HCT116 (cell line): ENCODE measurements at regions not wholly inside any gene's neighbourhood (a gene's known extent, or its start where the extent isn't known, plus 50 kb on each side); places are given as distances from the start of the nearest gene placed in this dataset.
"Not testable (repeated sequence)": the region's sequence is repeated elsewhere in the genome, so short reads cannot be mapped to it uniquely, and the experiment has no call there.

Experiments used
- CTCF ChIP-seq, 3 experiments: fragments of 200-600 bp in 1 of 3; sonication (generic) in 1 of 3; IDR thresholded peaks in 2 of 3; conservative IDR thresholded peaks in 1 of 3; 2 replicates each; pipeline ENCODE4 v1.5.1; 2012 to 2017; ENCODE audit warnings: low read depth in 2 of 3, low read length in 2 of 3, antibody characterized with exemption in 1 of 3, borderline replicate concordance in 1 of 3, control low read depth in 1 of 3, mild to moderate bottlenecking in 1 of 3, mixed read lengths in 1 of 3, mixed run types in 1 of 3, moderate library complexity in 1 of 3; ENCODE audit not compliant: insufficient read depth in 1 of 3
- RAD21 ChIP-seq: IDR thresholded peaks from 2 replicates; pipeline ENCODE4 v1.6.1; 2012; ENCODE audit warnings: low read depth, mild to moderate bottlenecking

- TF ChIP-seq CTCF (IDR thresholded peaks at IDR 0.05 in 2 of 3, conservative IDR thresholded peaks at IDR 0.05 in 1 of 3; ENCODE audit: borderline replicate concordance in 1 of 3, insufficient read depth in 1 of 3, low read depth in 2 of 3, low read length in 2 of 3); RAD21: not testable (repeated sequence)
These were observed 110.6 kb downstream of the XKR3 start for GRCh38 chr22:16714568-16714967.
